Ovary (tissue), 7 donors: ENCODE measurements at regions not wholly inside any gene's neighbourhood (a gene's known extent, or its start where the extent isn't known, plus 50 kb on each side); places are given as distances from the start of the nearest gene placed in this dataset.
"Not testable (repeated sequence)": the region's sequence is repeated elsewhere in the genome, so short reads cannot be mapped to it uniquely, and the experiment has no call there.

Source experiments
- DNase-seq, 5 donors: peaks; one replicate each; pipeline ENCODE4 v3.0.0-alpha.2; 2019 to 2020
- H3K27ac ChIP-seq, 2 donors: fragments of 200-600 bp; one replicate each; pipeline versions ENCODE4 v1.5.1 to v1.8.0; 2019 to 2022
- H3K27me3 ChIP-seq: fragments of 200-600 bp; one replicate; pipeline ENCODE4 v1.8.0; 2022
- H3K36me3 ChIP-seq: fragments of 200-600 bp; sonication (generic); one replicate; pipeline ENCODE4 v1.5.1; 2019
- H3K4me1 ChIP-seq: one replicate; pipeline ENCODE4 v1.8.1; 2013; ENCODE audit warnings: mild to moderate bottlenecking, moderate library complexity; ENCODE audit not compliant: insufficient read depth
- H3K4me3 ChIP-seq: fragments of 200-600 bp; sonication (generic); one replicate; pipeline ENCODE4 v1.5.1; 2017
- H3K9me3 ChIP-seq, 2 donors: fragments of 200-600 bp in 1 of 2; sonication (generic) in 1 of 2; one replicate each; pipeline versions ENCODE4 v1.5.1 to v1.8.1; 2013 to 2019; ENCODE audit warnings: mild to moderate bottlenecking in 1 of 2, moderate library complexity in 1 of 2
- EP300 ChIP-seq: sonication (generic); formaldehyde crosslinking; IDR thresholded peaks from one replicate; pipeline ENCODE4 v1.6.1; 2017; ENCODE audit warnings: antibody characterized with exemption
- POLR2A ChIP-seq: fragments of 450-650 bp; IDR thresholded peaks from one replicate; pipeline ENCODE4 v1.6.1; 2017; ENCODE audit warnings: antibody characterized with exemption, mild to moderate bottlenecking, moderate library complexity
- WGBS, 3 donors: extraction: QIAGEN DNeasy Blood & Tissue Kit in 1 of 3; methylation state at CpG; one replicate each; pipeline versions ENCODE4 v1.1.5 to v1.1.7; 2013 to 2017; 5-methylcytosine and 5-hydroxymethylcytosine counted together
- intact Hi-C, 4 donors: fragments of 100-400 bp; cut with DNase I; formaldehyde crosslinking; loops; one replicate each; pipeline versions ENCODE4 v1.11.0 to v1.15.1; 2022 to 2023
- TF ChIP-seq, protein P1 (sequence below), 3 donors: fragments of 450-650 bp in 2 of 3; fragments of 200-600 bp in 1 of 3; IDR thresholded peaks; one replicate each; pipeline versions ENCODE4 v1.5.1 to v1.8.0; 2016 to 2022; ENCODE audit warnings: antibody characterized with exemption in 3 of 3, mild to moderate bottlenecking in 1 of 3
- donor health status: DM: no; HTN: no; CAD: no; lungs with moderate emphysema.
- donor health status: DM: no; HTN: no; CAD: no.
- donor health status: Bipolar disorder and iron deficiency.
- donor health status: DM: no; HTN: no; CAD: no.
- donor health status: DM: yes; HTN: yes; CAD: no.

DNA sequence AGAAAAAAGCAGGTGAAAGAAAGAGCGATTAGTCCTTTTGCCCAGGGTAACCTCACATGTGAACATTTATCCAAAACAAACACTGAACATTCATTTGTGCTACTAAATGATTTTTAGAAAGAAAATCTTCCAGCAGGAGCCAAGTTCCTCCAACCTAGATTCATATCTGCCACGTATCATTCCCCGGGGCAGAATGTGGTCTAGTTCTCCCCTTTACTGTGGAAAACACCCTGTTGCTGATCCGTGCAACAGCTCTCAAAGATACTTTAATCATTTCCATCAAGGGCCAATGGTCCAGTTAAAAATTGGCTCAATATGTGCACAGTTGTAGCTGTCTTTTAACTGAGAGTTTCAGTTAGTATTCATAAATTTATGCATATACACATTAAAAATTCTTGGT is 479.1 kb downstream of the ATP23 start:
- no peak overlapping the region for H3K4me3 ChIP-seq
- no peaks in the 10 kb centered on the region for H3K9me3 ChIP-seq
- H3K36me3 ChIP-seq: no peaks in the 10 kb centered on the region
- TF ChIP-seq EP300 (no peak), POLR2A (no peak)
- TF ChIP-seq, protein P1, sequence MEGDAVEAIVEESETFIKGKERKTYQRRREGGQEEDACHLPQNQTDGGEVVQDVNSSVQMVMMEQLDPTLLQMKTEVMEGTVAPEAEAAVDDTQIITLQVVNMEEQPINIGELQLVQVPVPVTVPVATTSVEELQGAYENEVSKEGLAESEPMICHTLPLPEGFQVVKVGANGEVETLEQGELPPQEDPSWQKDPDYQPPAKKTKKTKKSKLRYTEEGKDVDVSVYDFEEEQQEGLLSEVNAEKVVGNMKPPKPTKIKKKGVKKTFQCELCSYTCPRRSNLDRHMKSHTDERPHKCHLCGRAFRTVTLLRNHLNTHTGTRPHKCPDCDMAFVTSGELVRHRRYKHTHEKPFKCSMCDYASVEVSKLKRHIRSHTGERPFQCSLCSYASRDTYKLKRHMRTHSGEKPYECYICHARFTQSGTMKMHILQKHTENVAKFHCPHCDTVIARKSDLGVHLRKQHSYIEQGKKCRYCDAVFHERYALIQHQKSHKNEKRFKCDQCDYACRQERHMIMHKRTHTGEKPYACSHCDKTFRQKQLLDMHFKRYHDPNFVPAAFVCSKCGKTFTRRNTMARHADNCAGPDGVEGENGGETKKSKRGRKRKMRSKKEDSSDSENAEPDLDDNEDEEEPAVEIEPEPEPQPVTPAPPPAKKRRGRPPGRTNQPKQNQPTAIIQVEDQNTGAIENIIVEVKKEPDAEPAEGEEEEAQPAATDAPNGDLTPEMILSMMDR (IDR thresholded peaks at IDR 0.05): no peak
- H3K4me1 ChIP-seq: no peaks in the 10 kb centered on the region
- DNase-seq: no peak
- H3K27me3 ChIP-seq: no peaks in the 10 kb centered on the region
- H3K27ac ChIP-seq: no peak overlapping the region
- intact Hi-C loops: no loop called here
- 56 to 69% (median 58%) methylated on average over 4 of the region's 4 CpGs for WGBS, 3 donors

DNA sequence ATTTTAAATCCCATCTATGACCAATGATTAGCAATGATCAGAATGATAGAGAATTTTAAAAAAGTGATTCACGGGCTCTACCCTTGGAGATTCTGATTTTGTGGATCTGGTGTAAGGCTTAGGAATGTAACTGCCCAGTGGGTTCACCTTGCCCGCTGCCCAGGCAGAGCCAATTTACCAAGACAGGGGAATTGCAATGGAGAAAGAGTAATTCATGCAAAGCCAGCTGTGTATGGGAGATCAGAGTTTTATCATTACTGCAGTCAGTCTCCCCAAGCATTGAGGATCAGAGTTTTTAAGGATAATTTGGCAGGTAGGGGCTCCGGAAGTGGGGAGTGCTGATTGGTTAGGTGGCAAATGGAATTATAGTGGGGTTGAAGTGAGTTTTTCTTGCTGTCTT is 480.6 kb downstream of the ATP23 start:
- Histone ChIP-seq H3K9me3 (no peaks in the 10 kb centered on the region), H3K4me3 (no peak overlapping the region), H3K36me3 (no peaks in the 10 kb centered on the region), H3K27me3 (no peaks in the 10 kb centered on the region), H3K4me1 (peaks cover 7% of the 10 kb centered on the region), H3K27ac (no peak overlapping the region)
- intact Hi-C loops: no loop called here
- 64 to 99% (median 95%) methylated on average over 3 of the region's 3 CpGs for WGBS, 3 donors
- DNase-seq: no peak
- TF ChIP-seq POLR2A (no peak), EP300 (no peak)
- TF ChIP-seq, protein P1 (IDR thresholded peaks at IDR 0.05): no peak

DNA sequence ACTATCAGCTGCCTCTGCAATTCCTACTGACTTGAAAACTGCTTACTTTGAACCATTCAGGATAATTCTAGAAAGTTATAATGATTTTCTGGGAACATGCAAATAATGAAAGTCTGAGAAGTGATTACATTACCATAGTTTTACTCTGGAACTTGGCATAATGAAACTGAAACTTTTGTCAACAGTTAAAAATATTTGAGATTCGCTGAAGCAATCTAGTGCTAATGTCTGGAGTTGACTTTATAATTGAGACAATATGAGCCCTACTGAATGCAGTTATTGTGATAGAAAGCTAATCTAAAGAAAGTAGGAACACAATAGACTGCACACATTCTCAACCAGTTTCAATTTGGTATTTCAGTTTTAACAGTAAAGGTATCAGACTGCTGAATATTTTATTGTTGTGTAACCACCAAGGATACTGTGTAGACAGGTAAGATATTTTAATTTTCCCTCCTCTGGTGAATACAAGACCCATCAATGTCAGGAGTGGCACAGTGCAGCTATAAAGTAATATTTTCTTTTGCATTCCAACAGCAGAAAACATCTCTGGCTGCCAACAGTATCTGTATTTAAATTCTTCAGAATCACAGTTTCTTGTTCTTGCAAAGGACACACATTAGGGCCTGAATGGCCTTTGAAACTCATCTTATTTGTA is 483.5 kb downstream of the ATP23 start:
- H3K9me3 ChIP-seq: no peaks in the 10 kb centered on the region
- no peak for DNase-seq
- H3K27me3 ChIP-seq: no peaks in the 10 kb centered on the region
- intact Hi-C loops: no loop called here
- no peak for TF ChIP-seq POLR2A
- no peak for TF ChIP-seq EP300
- TF ChIP-seq, protein P1 (IDR thresholded peaks at IDR 0.05): no peak
- WGBS, 3 donors: 5 to 18% (median 8%) methylated on average over 1 of the region's 1 CpG
- H3K36me3 ChIP-seq: no peaks in the 10 kb centered on the region
- peak overlapping the region in 1 of 2 donors; percentile 23 for H3K27ac ChIP-seq
- H3K4me3 ChIP-seq: no peak overlapping the region
- H3K4me1 ChIP-seq: peaks cover 7% of the 10 kb centered on the region

DNA sequence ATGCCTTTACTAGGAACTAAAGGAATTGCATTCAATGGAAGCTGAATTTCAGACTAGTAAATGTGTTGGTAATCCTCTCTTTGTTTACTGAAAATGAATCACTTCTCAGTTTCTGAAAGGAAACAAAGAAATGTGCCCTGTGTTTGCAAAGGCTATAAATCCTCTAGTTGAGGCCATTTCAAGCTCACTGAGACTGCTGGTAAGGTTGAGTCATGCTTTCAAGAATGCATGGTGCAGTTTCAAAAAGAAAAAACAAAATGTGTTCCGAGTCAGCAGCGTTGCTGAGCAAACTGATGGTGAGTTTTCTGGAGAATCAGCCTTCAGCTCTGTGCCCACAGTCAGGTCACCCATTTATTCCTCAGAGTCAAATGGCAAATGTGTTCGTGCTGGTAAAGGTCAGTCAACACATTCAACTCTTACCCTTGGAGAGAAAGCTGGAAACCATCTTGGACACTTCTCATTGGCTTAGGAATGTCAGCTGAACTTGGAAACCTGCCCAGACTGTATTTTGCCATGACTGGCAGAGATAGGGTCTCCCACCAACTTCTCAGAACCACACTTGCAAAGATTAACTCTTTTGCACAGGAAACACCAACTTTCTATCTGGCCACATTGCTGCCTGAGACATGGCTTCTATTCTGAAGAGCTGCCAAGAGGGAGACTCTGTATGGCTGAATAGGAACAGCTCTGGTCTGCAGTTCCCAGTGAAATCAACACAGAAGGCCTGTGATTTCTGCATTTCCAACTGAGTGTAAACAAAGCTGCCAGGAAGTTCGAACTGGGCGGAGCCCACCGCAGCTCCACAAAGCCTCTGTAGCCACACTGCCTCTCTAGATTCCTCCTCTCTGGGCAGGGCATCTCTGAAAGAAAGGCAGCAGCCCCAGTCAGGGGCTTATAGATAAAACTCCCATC is 484.4 kb downstream of the ATP23 start:
- no peak overlapping the region for H3K4me3 ChIP-seq
- H3K4me1 ChIP-seq: peaks cover 7% of the 10 kb centered on the region
- TF ChIP-seq, protein P1 (IDR thresholded peaks at IDR 0.05): no peak
- TF ChIP-seq POLR2A (no peak), EP300 (no peak)
- H3K36me3 ChIP-seq: no peaks in the 10 kb centered on the region
- no peaks in the 10 kb centered on the region for H3K27me3 ChIP-seq
- peak; percentile 15 to 57 (median 23) for DNase-seq
- WGBS, 3 donors: 16 to 17% (median 16%) methylated on average over 6 of the region's 6 CpGs
- H3K9me3 ChIP-seq: no peaks in the 10 kb centered on the region
- peak overlapping the region in 1 of 2 donors; percentile 59 for H3K27ac ChIP-seq
- intact Hi-C loops: no loop called here

DNA sequence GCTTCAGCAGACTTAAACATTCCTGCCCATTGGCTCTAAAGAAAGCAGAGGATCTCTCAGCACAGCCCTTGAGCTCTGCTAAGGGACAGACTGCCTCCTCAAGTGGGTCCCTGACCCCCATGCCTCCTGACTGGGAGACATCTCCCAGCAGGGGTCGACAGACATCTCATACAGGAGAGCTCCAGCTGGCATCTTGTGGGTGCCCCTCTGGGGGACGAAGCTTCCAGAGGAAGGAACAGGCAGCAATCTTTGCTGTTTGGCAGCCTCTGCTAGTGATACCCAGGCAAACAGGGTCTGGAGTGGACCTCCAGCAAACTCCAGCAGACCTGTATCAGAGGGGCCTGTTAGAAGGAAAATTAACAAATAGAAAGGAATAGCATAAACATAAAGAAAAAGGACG is 485.1 kb downstream of the ATP23 start:
- DNase-seq, H3K36me3 ChIP-seq, H3K9me3 ChIP-seq, H3K4me3 ChIP-seq, H3K4me1 ChIP-seq, intact Hi-C loops, H3K27me3 ChIP-seq: not testable (repeated sequence)
- peak overlapping the region in 1 of 2 donors; percentile 59 for H3K27ac ChIP-seq
- 82 to 98% (median 94%) methylated on average over 3 of the region's 3 CpGs for WGBS, 3 donors
